Fibroblast of lung (primary cell): ENCODE measurements at regions not wholly inside any gene's neighbourhood (a gene's known extent, or its start where the extent isn't known, plus 50 kb on each side); places are given as distances from the start of the nearest gene placed in this dataset.

Source experiments
- EZH2 ChIP-seq: IDR thresholded peaks from 2 replicates; pipeline ENCODE4 v1.5.1; 2012; ENCODE audit warnings: low read length, control low read depth, mild to moderate bottlenecking; ENCODE audit errors: missing control alignments
- TF ChIP-seq, protein P1 (sequence below), 2 donors: IDR thresholded peaks in 1 of 2; conservative IDR thresholded peaks in 1 of 2; 1 replicate in 1 of 2; 2 replicates in 1 of 2; pipeline ENCODE4 v1.5.1; 2011 to 2012; ENCODE audit warnings: low read length in 2 of 2, control low read depth in 1 of 2, inconsistent platforms in 1 of 2, low read depth in 1 of 2, mild to moderate bottlenecking in 1 of 2

DNA sequence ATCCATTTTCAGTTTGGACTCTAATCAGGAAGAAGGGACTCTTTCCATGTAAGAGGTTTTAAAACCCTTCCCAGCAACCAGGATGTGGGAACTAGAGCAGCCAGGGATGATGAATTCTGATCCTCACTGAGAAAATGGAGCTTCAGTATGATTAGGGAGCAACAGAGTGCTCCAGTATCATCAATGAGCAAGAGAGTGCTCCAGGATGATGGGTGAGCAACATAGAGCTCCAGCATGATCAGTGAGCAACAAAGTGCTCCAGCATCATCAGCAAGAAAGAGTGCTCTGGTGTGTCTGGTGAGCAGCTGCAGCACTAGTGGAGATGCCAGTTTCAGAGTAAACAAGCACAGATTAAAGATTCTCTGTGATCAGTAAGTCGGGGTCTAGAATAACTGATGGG, 106.4 kb upstream of the LPP start:
- TF ChIP-seq, protein P1, sequence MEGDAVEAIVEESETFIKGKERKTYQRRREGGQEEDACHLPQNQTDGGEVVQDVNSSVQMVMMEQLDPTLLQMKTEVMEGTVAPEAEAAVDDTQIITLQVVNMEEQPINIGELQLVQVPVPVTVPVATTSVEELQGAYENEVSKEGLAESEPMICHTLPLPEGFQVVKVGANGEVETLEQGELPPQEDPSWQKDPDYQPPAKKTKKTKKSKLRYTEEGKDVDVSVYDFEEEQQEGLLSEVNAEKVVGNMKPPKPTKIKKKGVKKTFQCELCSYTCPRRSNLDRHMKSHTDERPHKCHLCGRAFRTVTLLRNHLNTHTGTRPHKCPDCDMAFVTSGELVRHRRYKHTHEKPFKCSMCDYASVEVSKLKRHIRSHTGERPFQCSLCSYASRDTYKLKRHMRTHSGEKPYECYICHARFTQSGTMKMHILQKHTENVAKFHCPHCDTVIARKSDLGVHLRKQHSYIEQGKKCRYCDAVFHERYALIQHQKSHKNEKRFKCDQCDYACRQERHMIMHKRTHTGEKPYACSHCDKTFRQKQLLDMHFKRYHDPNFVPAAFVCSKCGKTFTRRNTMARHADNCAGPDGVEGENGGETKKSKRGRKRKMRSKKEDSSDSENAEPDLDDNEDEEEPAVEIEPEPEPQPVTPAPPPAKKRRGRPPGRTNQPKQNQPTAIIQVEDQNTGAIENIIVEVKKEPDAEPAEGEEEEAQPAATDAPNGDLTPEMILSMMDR (conservative IDR thresholded peaks at IDR 0.05 in 1 of 2, IDR thresholded peaks at IDR 0.05 in 1 of 2; ENCODE audit: low read depth in 1 of 2, low read length in 2 of 2): no peak
- no peak for TF ChIP-seq EZH2
